A673 (cell line): ENCODE measurements at regions not wholly inside any gene's neighbourhood (a gene's known extent, or its start where the extent isn't known, plus 50 kb on each side); places are given as distances from the start of the nearest gene placed in this dataset.

Experiments used
- BruUV-seq: library from RNA; stranded (reverse); fragments of 400-500 nt; replicated peaks from 2 replicates; lab custom pipeline; 2021; lab: Mats Ljungman, UMichigan
- CTCF ChIA-PET: fragments of 300-600 bp; sonication (Branson Sonifier 250); formaldehyde crosslinking; loops from one replicate; lab custom pipeline; 2022; ENCODE audit warnings: antibody characterized with exemption; lab: Charles Lee
- POLR2A ChIA-PET: fragments of 300-600 bp; sonication (Branson Sonifier 250); formaldehyde crosslinking; loops from one replicate; lab custom pipeline; 2022; ENCODE audit warnings: antibody characterized with exemption; ENCODE audit not compliant: low non-redundant PET; lab: Charles Lee
- DNase-seq: peaks from one replicate; pipeline ENCODE4 v3.0.0-alpha.2; 2015; ENCODE audit warnings: low spot score
- H3K27ac ChIP-seq: fragments of 200-600 bp; sonication (generic); 2 replicates; pipeline ENCODE4 v1.5.1; 2016; ENCODE audit warnings: mixed run types, low read depth, mild to moderate bottlenecking, mixed read lengths, antibody characterized with exemption, low read length; ENCODE audit not compliant: poor library complexity, severe bottlenecking
- H3K27me3 ChIP-seq: fragments of 200-600 bp; sonication (generic); replicated peaks from 2 replicates; pipeline ENCODE4 v1.6.1; 2017; ENCODE audit warnings: mixed run types, low read depth, mild to moderate bottlenecking, mixed read lengths, antibody characterized with exemption, low read length; ENCODE audit not compliant: insufficient read depth, poor library complexity
- H3K36me3 ChIP-seq: fragments of 200-600 bp; sonication (generic); 2 replicates; pipeline ENCODE4 v1.6.1; 2016; ENCODE audit warnings: mixed run types, mild to moderate bottlenecking, mixed read lengths, antibody characterized with exemption, low read length; ENCODE audit not compliant: insufficient read depth, poor library complexity, severe bottlenecking
- H3K4me1 ChIP-seq: fragments of 200-600 bp; sonication (generic); 2 replicates; pipeline ENCODE4 v1.6.1; 2017; ENCODE audit warnings: mixed run types, mild to moderate bottlenecking, mixed read lengths, antibody characterized with exemption, low read length; ENCODE audit not compliant: insufficient read depth, poor library complexity, severe bottlenecking
- H3K4me3 ChIP-seq: fragments of 200-600 bp; sonication (generic); 2 replicates; pipeline ENCODE4 v1.5.1; 2016; ENCODE audit warnings: low read depth, mixed run types, mild to moderate bottlenecking, mixed read lengths, low read length; ENCODE audit not compliant: poor library complexity, severe bottlenecking
- H3K9me3 ChIP-seq: fragments of 200-600 bp; sonication (generic); 2 replicates; pipeline ENCODE4 v1.6.1; 2016; ENCODE audit warnings: mixed run types, low read depth, mild to moderate bottlenecking, mixed read lengths, antibody characterized with exemption, low read length; ENCODE audit not compliant: poor library complexity, severe bottlenecking
- CTCF ChIP-seq: fragments of 300-800, 200-600 bp; sonication (generic); conservative IDR thresholded peaks from 2 replicates; pipeline ENCODE4 v1.5.1; 2017; ENCODE audit warnings: low read depth, mild to moderate bottlenecking, antibody characterized with exemption, low read length, moderate library complexity, mixed read lengths
- EZH2 ChIP-seq: fragments of 200-600 bp; sonication (generic); IDR thresholded peaks from 2 replicates; pipeline ENCODE4 v1.6.1; 2017; ENCODE audit warnings: borderline replicate concordance, low read depth, mild to moderate bottlenecking, mixed read lengths, antibody characterized with exemption, low read length; ENCODE audit not compliant: poor library complexity, severe bottlenecking
- intact Hi-C: fragments of 100-400 bp; cut with micrococcal nuclease; formaldehyde crosslinking; loops from one replicate; pipeline ENCODE4 v1.10.0; 2022; ENCODE audit not compliant: unreplicated experiment

GRCh38 chr13:21936674-21937073 lies 265.8 kb downstream of the FGF9 start:
- H3K27ac ChIP-seq = no peak overlapping the region
- intact Hi-C loops = no loop called here
- DNase-seq = no peak
- no peaks in the 10 kb centered on the region for H3K27me3 ChIP-seq
- CTCF ChIA-PET = no interaction called here
- no peaks in the 10 kb centered on the region for H3K4me1 ChIP-seq
- POLR2A ChIA-PET = no interaction called here
- H3K4me3 ChIP-seq = no peak overlapping the region
- H3K9me3 ChIP-seq = no peaks in the 10 kb centered on the region
- H3K36me3 ChIP-seq = no peaks in the 10 kb centered on the region
- TF ChIP-seq CTCF (no peak), EZH2 (no peak)
- BruUV-seq = no TSS peak

GRCh38 chr13:21938168-21938567 lies 267.3 kb downstream of the FGF9 start:
- intact Hi-C loops = no loop called here
- TF ChIP-seq EZH2 = no peak
- TF ChIP-seq CTCF = no peak
- Histone ChIP-seq H3K4me3 (no peak overlapping the region), H3K4me1 (no peaks in the 10 kb centered on the region), H3K9me3 (no peaks in the 10 kb centered on the region), H3K27me3 (no peaks in the 10 kb centered on the region), H3K27ac (no peak overlapping the region), H3K36me3 (no peaks in the 10 kb centered on the region)
- BruUV-seq = no TSS peak
- ChIA-PET POLR2A (no interaction called here), CTCF (no interaction called here)
- no peak for DNase-seq

GRCh38 chr13:21938636-21939035 lies 267.8 kb downstream of the FGF9 start:
- BruUV-seq = no TSS peak
- H3K36me3 ChIP-seq = no peaks in the 10 kb centered on the region
- H3K4me3 ChIP-seq = no peak overlapping the region
- no peak overlapping the region for H3K27ac ChIP-seq
- H3K4me1 ChIP-seq = no peaks in the 10 kb centered on the region
- POLR2A ChIA-PET = no interaction called here
- intact Hi-C loops = no loop called here
- DNase-seq = no peak
- CTCF ChIA-PET = no interaction called here
- no peaks in the 10 kb centered on the region for H3K27me3 ChIP-seq
- TF ChIP-seq EZH2 (no peak), CTCF (no peak)
- H3K9me3 ChIP-seq = no peaks in the 10 kb centered on the region
